ENCODE measurements at regions not wholly inside any gene's neighbourhood (a gene's known extent, or its start where the extent isn't known, plus 50 kb on each side); places are given as distances from the start of the nearest gene placed in this dataset.

GRCh38 chr3:66692766-66693150, 191.9 kb upstream of the LRIG1 start:
- DNase-seq, result no peak

GRCh38 chr3:66693461-66694031, 192.7 kb upstream of the LRIG1 start:
- DNase-seq, result no peak

- DNase-seq, result no peak
Observed at GRCh38 chr3:66702126-66702525, 201.3 kb upstream of the LRIG1 start.

- no peak for DNase-seq
Observed at GRCh38 chr3:66703501-66703900, 202.7 kb upstream of the LRIG1 start.

GRCh38 chr3:66705076-66705475, 204.3 kb upstream of the LRIG1 start:
- no peak for DNase-seq

- no peak for DNase-seq
Observed at GRCh38 chr3:66706890-66707289, 206.1 kb upstream of the LRIG1 start.

- no peak for DNase-seq
Observed at GRCh38 chr3:66709532-66709931, 208.7 kb upstream of the LRIG1 start.

- DNase-seq, result no peak
Observed at GRCh38 chr3:66712210-66712609, 211.4 kb upstream of the LRIG1 start.

- DNase-seq, result no peak
Observed at GRCh38 chr3:66713921-66714320, 213.1 kb upstream of the LRIG1 start.

GRCh38 chr3:66715806-66716205, 215.0 kb upstream of the LRIG1 start:
- no peak for DNase-seq

GRCh38 chr3:66717806-66718205, 217.0 kb upstream of the LRIG1 start:
- DNase-seq, result no peak

- DNase-seq, result no peak
Observed at GRCh38 chr3:66719796-66720356, 219.1 kb upstream of the LRIG1 start.

- DNase-seq, result no peak
Observed at GRCh38 chr3:66720508-66720907, 219.7 kb upstream of the LRIG1 start.

- DNase-seq, result no peak
Observed at GRCh38 chr3:66722675-66723074, 221.9 kb upstream of the LRIG1 start.

- DNase-seq, result no peak
Observed at GRCh38 chr3:66723231-66723630, 222.4 kb upstream of the LRIG1 start.

- no peak for DNase-seq
Observed at GRCh38 chr3:66729687-66730393, 229.0 kb upstream of the LRIG1 start.

- DNase-seq, result no peak
Observed at GRCh38 chr3:66738625-66739365, 238.0 kb upstream of the LRIG1 start.

- DNase-seq, result no peak
Observed at GRCh38 chr3:66740260-66740659, 239.4 kb upstream of the LRIG1 start.

- no peak for DNase-seq
Observed at GRCh38 chr3:66744521-66744920, 243.7 kb upstream of the LRIG1 start.

- no peak for DNase-seq
Observed at GRCh38 chr3:66744986-66745385, 244.2 kb upstream of the LRIG1 start.

- DNase-seq, result no peak
Observed at GRCh38 chr3:66747261-66747660, 246.4 kb upstream of the LRIG1 start.

GRCh38 chr3:66747696-66748095, 246.9 kb upstream of the LRIG1 start:
- DNase-seq, result no peak

- DNase-seq, result no peak
Observed at GRCh38 chr3:66748175-66748876, 247.5 kb upstream of the LRIG1 start.
